A549 (cell line): ENCODE measurements at regions not wholly inside any gene's neighbourhood (a gene's known extent, or its start where the extent isn't known, plus 50 kb on each side); places are given as distances from the start of the nearest gene placed in this dataset.

Experiments
- ATAC-seq, 2 experiments: fragments of 200-7000 bp in 1 of 2; fragments of >200 bp in 1 of 2; cut with Nextera tagmentation in 1 of 2; cut with Tn5 transposase in 1 of 2; 3 replicates each; pipeline versions ENCODE4 v1.8.0 to v1.9.1; 2018 to 2020; ENCODE audit warnings: mild to moderate bottlenecking in 1 of 2, moderate library complexity in 1 of 2
- CTCF ChIA-PET: fragments of 300-600 bp; sonication (Branson Sonifier 250); formaldehyde crosslinking; extraction: SDS; loops from one replicate; lab custom pipeline; 2021; ENCODE audit warnings: antibody characterized with exemption, inconsistent platforms; lab: Yijun Ruan, JAX
- POLR2A ChIA-PET: fragments of 350-600 bp; formaldehyde crosslinking; extraction: SDS; loops from one replicate; lab custom pipeline; 2021; ENCODE audit warnings: antibody characterized with exemption, inconsistent platforms; lab: Yijun Ruan, JAX
- DNase-seq, 2 experiments: peaks; one replicate each; pipeline versions ENCODE4 v3.0.0 to v3.0.0-alpha.2; 2011 to 2016; ENCODE audit warnings: low read depth in 1 of 2, low spot score in 1 of 2
- FAIRE-seq: peaks from 2 replicates; lab custom pipeline; 2011; peaks lifted over from hg19 to GRCh38; lab: Jason Lieb, UNC
- H3K27ac ChIP-seq, 2 experiments: fragments of >200 bp; sonication (Bioruptor Twin); formaldehyde crosslinking; 3 replicates each; pipeline ENCODE4 v1.5.1; 2016 to 2017
- H3K4me1 ChIP-seq: fragments of >200 bp; sonication (Bioruptor Twin); formaldehyde crosslinking; 3 replicates; pipeline ENCODE4 v1.6.1; 2016
- H3K4me2 ChIP-seq: fragments of >200 bp; sonication (Bioruptor Twin); formaldehyde crosslinking; 3 replicates; pipeline ENCODE4 v1.6.1; 2016
- H3K4me3 ChIP-seq: fragments of >200 bp; sonication (Bioruptor Twin); formaldehyde crosslinking; 3 replicates; pipeline ENCODE4 v1.5.1; 2016
- H3K9me3 ChIP-seq: fragments of >200 bp; sonication (Bioruptor Twin); formaldehyde crosslinking; 3 replicates; pipeline ENCODE4 v1.6.1; 2016
- BCL3 ChIP-seq: fragments of >200 bp; sonication (Bioruptor Twin); formaldehyde crosslinking; IDR thresholded peaks from 3 replicates; pipeline ENCODE4 v1.6.1; 2016
- CBX2 ChIP-seq: fragments of 200-600 bp; sonication (generic); IDR thresholded peaks from 2 replicates; pipeline ENCODE4 v1.6.1; 2016; ENCODE audit warnings: low read depth, mild to moderate bottlenecking, borderline replicate concordance
- CEBPB ChIP-seq, 2 experiments: fragments of >200 bp in 1 of 2; sonication (Bioruptor Twin) in 1 of 2; formaldehyde crosslinking in 1 of 2; IDR thresholded peaks; 2 replicates each; pipeline ENCODE4 v1.6.1; 2012 to 2016
- CHD2 ChIP-seq: fragments of 150-350 bp; IDR thresholded peaks from 2 replicates; pipeline ENCODE4 v1.6.1; 2014; ENCODE audit warnings: low read length; ENCODE audit not compliant: partially characterized antibody
- E2F6 ChIP-seq: IDR thresholded peaks from 2 replicates; pipeline ENCODE4 v1.6.1; 2012; ENCODE audit warnings: low read depth, borderline replicate concordance
- FOSB ChIP-seq: fragments of 250-450 bp; sonication (Bioruptor Pico); IDR thresholded peaks from 2 replicates; pipeline ENCODE4 v1.5.0; 2020; ENCODE audit warnings: mild to moderate bottlenecking, moderate library complexity
- HMGXB4 ChIP-seq: fragments of 250-450 bp; sonication (Bioruptor Pico); IDR thresholded peaks from 2 replicates; pipeline ENCODE4 v1.5.0; 2021; ENCODE audit warnings: mild to moderate bottlenecking, moderate library complexity, borderline replicate concordance
- HOXB13 ChIP-seq: fragments of 250-450 bp; sonication (Bioruptor Pico); IDR thresholded peaks from 2 replicates; pipeline ENCODE4 v1.5.0; 2020; ENCODE audit warnings: low read depth, mild to moderate bottlenecking, moderate library complexity
- HOXB5 ChIP-seq: fragments of 250-450 bp; sonication (Bioruptor Pico); IDR thresholded peaks from 2 replicates; pipeline ENCODE4 v1.5.0; 2020; ENCODE audit warnings: mild to moderate bottlenecking, moderate library complexity
- KDM1A ChIP-seq: fragments of 200-600 bp; sonication (generic); IDR thresholded peaks from 2 replicates; pipeline ENCODE4 v1.6.1; 2016; ENCODE audit warnings: low read depth, mild to moderate bottlenecking
- KDM5A ChIP-seq: fragments of 200-600 bp; sonication (generic); IDR thresholded peaks from 2 replicates; pipeline ENCODE4 v1.6.1; 2016; ENCODE audit warnings: antibody characterized with exemption, mild to moderate bottlenecking
- MAX ChIP-seq: IDR thresholded peaks from 2 replicates; pipeline ENCODE4 v1.6.1; 2012
- NPAS2 ChIP-seq: fragments of 250-450 bp; sonication (Bioruptor Pico); IDR thresholded peaks from 2 replicates; pipeline ENCODE4 v1.8.0; 2022; ENCODE audit warnings: mild to moderate bottlenecking, moderate library complexity, borderline replicate concordance
- POLR2AphosphoS2 ChIP-seq: conservative IDR thresholded peaks from 2 replicates; pipeline ENCODE4 v1.6.1; 2012; ENCODE audit warnings: low read length, improper control_type of control experiment, inconsistent platforms
- RCOR1 ChIP-seq: fragments of 150-350 bp; IDR thresholded peaks from 2 replicates; pipeline ENCODE4 v1.6.1; 2014; ENCODE audit warnings: antibody characterized with exemption, low read length, low read depth
- REST ChIP-seq: fragments of 200-600 bp; sonication (generic); IDR thresholded peaks from 2 replicates; pipeline ENCODE4 v1.6.1; 2016; ENCODE audit warnings: antibody characterized with exemption, mild to moderate bottlenecking, moderate library complexity
- TFCP2L1 ChIP-seq: fragments of 250-450 bp; sonication (Bioruptor Pico); IDR thresholded peaks from 2 replicates; pipeline ENCODE4 v1.5.0; 2021; ENCODE audit warnings: mild to moderate bottlenecking
- TP53 ChIP-seq: fragments of 250-450 bp; sonication (Bioruptor Pico); IDR thresholded peaks from 2 replicates; pipeline ENCODE4 v1.5.0; 2021; ENCODE audit warnings: mild to moderate bottlenecking, moderate library complexity
- ZFP36 ChIP-seq: fragments of 450-650 bp; IDR thresholded peaks from 2 replicates; pipeline ENCODE4 v1.6.1; 2014; ENCODE audit warnings: borderline replicate concordance; ENCODE audit not compliant: partially characterized antibody
- ZSCAN20 ChIP-seq: fragments of 250-450 bp; sonication (Bioruptor Pico); IDR thresholded peaks from 2 replicates; pipeline ENCODE4 v1.8.0; 2022; ENCODE audit warnings: mild to moderate bottlenecking, moderate library complexity
- WGBS: methylation state at CpG from one replicate; pipeline ENCODE4 v1.1.6; 2017; ENCODE audit errors: missing lambda C conversion rate; 5-methylcytosine and 5-hydroxymethylcytosine counted together

- FAIRE-seq (no peak), DNase-seq (no peak)
- 79% methylated on average over 7 of the region's 7 CpGs for WGBS
Observed at GRCh38 chr12:32032205-32032810, 73.1 kb downstream of the RESF1 start.

GRCh38 chr12:32033406-32033805, 73.2 kb upstream of the BICD1 start:
- Histone ChIP-seq H3K4me2 (no peak overlapping the region), H3K27ac (no peak overlapping the region), H3K4me3 (no peak overlapping the region), H3K9me3 (no peaks in the 10 kb centered on the region), H3K4me1 (no peaks in the 10 kb centered on the region)
- CTCF ChIA-PET = interaction anchor here (1.2 kb wide), 1 partner anchor 26 kb away, joined by 4 read pairs; no protein-coding TSS in a partner anchor
- FAIRE-seq (no peak), DNase-seq (no peak), ATAC-seq (no peak)
- POLR2A ChIA-PET = no interaction called here
- WGBS = 72% methylated on average over 2 of the region's 2 CpGs
- no peak for TF ChIP-seq POLR2AphosphoS2
- no peak for TF ChIP-seq RCOR1
- no peak for TF ChIP-seq KDM1A
- TF ChIP-seq MAX = no peak
- no peak for TF ChIP-seq ZSCAN20 (CRISPR knock-in tag)
- TF ChIP-seq CHD2 = no peak
- TF ChIP-seq E2F6 = no peak
- TF ChIP-seq ZFP36 = no peak
- no peak for TF ChIP-seq NPAS2 (CRISPR knock-in tag)
- TF ChIP-seq HOXB13 (CRISPR knock-in tag) = no peak
- TF ChIP-seq TP53 (CRISPR knock-in tag) = no peak

More at GRCh38 chr12:32032205-32032810, 73.1 kb downstream of the RESF1 start:
- H3K9me3 ChIP-seq = no peaks in the 10 kb centered on the region
- TF ChIP-seq CBX2 (no peak), REST (no peak), KDM1A (no peak), NPAS2 (CRISPR knock-in tag) (no peak), KDM5A (no peak), CEBPB (IDR thresholded peaks at IDR 0.05) (no peak), TFCP2L1 (CRISPR knock-in tag) (no peak), HOXB5 (no peak), MAX (no peak), FOSB (CRISPR knock-in tag) (no peak), HMGXB4 (no peak), BCL3 (no peak), ZFP36 (no peak)
- TF ChIP-seq, all 56 proteins: peak for 0
- H3K27ac ChIP-seq = no peak overlapping the region
- ChIA-PET POLR2A (no interaction called here), CTCF (interaction anchor here (1.0 to 1.2 kb wide), 2 partner anchors 20 to 28 kb away, joined by 3 to 4 read pairs; no protein-coding TSS in a partner anchor)
- no peak for ATAC-seq
- H3K4me2 ChIP-seq = no peak overlapping the region
- no peak overlapping the region for H3K4me3 ChIP-seq
- H3K4me1 ChIP-seq = no peaks in the 10 kb centered on the region
